Caco-2 (cell line): ENCODE measurements at regions not wholly inside any gene's neighbourhood (a gene's known extent, or its start where the extent isn't known, plus 50 kb on each side); places are given as distances from the start of the nearest gene placed in this dataset.

Experiments used
- BruUV-seq: library from RNA; stranded (reverse); fragments of 400-500 nt; replicated peaks from 2 replicates; lab custom pipeline; 2021; lab: Mats Ljungman, UMichigan
- CTCF ChIA-PET: fragments of 300-600 bp; sonication (Branson Sonifier 250); formaldehyde crosslinking; loops from one replicate; lab custom pipeline; 2022; ENCODE audit warnings: antibody characterized with exemption; lab: Charles Lee
- POLR2A ChIA-PET: fragments of 300-600 bp; sonication (Branson Sonifier 250); formaldehyde crosslinking; loops from one replicate; lab custom pipeline; 2022; ENCODE audit warnings: antibody characterized with exemption; lab: Charles Lee
- DNase-seq, 2 experiments: peaks; one replicate each; pipeline versions ENCODE4 v3.0.0 to v3.0.0-alpha.2; 2020 to 2022
- H3K27me3 ChIP-seq: replicated peaks from 2 replicates; pipeline ENCODE4 v1.6.0; 2011; ENCODE audit warnings: low read length; ENCODE audit not compliant: control insufficient read depth, insufficient read depth
- H3K36me3 ChIP-seq: 2 replicates; pipeline ENCODE4 v1.5.1; 2011; ENCODE audit warnings: low read length; ENCODE audit not compliant: control insufficient read depth, insufficient read depth
- H3K4me1 ChIP-seq: fragments of 250-450 bp; sonication (Bioruptor Pico); 2 replicates; pipeline ENCODE4 v1.5.1; 2020; ENCODE audit warnings: mild to moderate bottlenecking
- H3K4me3 ChIP-seq: 2 replicates; pipeline ENCODE4 v1.5.1; 2011; ENCODE audit warnings: low read depth, mild to moderate bottlenecking, control low read depth, low read length
- H3K9me3 ChIP-seq: fragments of 250-450 bp; sonication (Bioruptor Pico); 2 replicates; pipeline ENCODE4 v1.5.1; 2020; ENCODE audit warnings: mild to moderate bottlenecking, moderate library complexity
- H3K27ac Mint-ChIP-seq: one replicate; pipeline ENCODE4 v1.8.0; 2022; ENCODE audit warnings: mixed read lengths; ENCODE audit not compliant: unreplicated experiment
- H3K27me3 Mint-ChIP-seq: one replicate; pipeline ENCODE4 v1.8.0; 2022; ENCODE audit warnings: mixed read lengths; ENCODE audit not compliant: insufficient read depth, unreplicated experiment
- H3K36me3 Mint-ChIP-seq: one replicate; pipeline ENCODE4 v1.8.0; 2022; ENCODE audit warnings: mild to moderate bottlenecking, mixed read lengths; ENCODE audit not compliant: insufficient read depth, unreplicated experiment
- H3K4me1 Mint-ChIP-seq: one replicate; pipeline ENCODE4 v1.8.0; 2022; ENCODE audit warnings: low read depth, mixed read lengths; ENCODE audit not compliant: unreplicated experiment
- H3K4me3 Mint-ChIP-seq: one replicate; pipeline ENCODE4 v1.8.0; 2022; ENCODE audit warnings: mild to moderate bottlenecking, moderate library complexity, mixed read lengths; ENCODE audit not compliant: unreplicated experiment
- H3K9me3 Mint-ChIP-seq: one replicate; pipeline ENCODE4 v1.8.0; 2022; ENCODE audit warnings: mixed read lengths; ENCODE audit not compliant: unreplicated experiment
- intact Hi-C: fragments of 100-400 bp; cut with micrococcal nuclease; formaldehyde crosslinking; loops from one replicate; pipeline ENCODE4 v1.10.0; 2022; ENCODE audit not compliant: unreplicated experiment
- TF ChIP-seq, protein P1 (sequence below), 2 experiments: fragments of 200-600 bp in 1 of 2; IDR thresholded peaks; 1 replicate in 1 of 2; 2 replicates in 1 of 2; pipeline versions ENCODE4 v1.5.1 to v1.8.0; 2011 to 2022; ENCODE audit warnings: antibody characterized with exemption in 1 of 2, control low read depth in 1 of 2, inconsistent platforms in 1 of 2, low read depth in 1 of 2, low read length in 1 of 2, mild to moderate bottlenecking in 1 of 2, moderate library complexity in 1 of 2; ENCODE audit not compliant: insufficient read depth in 1 of 2, severe bottlenecking in 1 of 2, unreplicated experiment in 1 of 2

DNA sequence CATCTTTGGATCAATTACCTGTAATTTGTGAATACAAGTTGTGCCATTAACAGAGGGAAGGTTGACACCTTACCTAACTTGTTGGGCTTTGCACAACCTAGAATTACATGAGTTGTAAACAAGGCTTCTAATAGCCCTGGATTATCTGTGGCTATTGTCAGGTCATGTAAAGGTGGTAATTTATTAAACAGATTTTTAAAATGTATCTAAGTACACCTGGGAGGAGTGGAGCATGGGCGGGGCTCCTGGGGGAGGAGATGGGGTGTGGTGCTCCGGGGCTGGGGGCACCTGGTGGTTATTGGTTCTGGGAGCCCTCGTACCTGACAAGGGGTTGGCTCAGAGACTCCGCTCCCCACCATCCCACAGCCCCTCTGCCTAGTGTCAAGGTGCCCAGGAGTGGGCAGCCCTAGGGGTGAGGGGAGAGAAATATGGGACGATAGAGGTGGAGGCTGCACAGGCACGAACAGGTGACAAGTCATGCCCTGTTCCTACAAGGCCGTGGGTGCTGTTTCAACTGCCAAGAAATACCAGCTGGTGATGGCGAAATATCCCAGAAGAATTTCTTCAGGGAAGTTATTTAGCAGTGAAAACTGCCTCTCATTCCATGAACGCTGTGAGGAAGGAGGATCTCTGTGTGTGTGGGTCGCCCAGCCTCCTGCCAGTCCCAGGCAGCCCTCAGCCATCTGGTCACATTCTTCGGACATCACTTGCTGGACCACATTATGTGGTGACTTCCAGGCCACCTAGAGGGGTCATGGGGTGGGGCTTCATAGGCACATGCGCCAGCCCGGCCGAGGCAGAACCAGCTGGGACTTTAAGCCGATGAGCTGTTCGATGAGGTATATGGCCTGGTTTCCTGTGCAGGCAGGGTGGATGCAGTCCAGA is 55.5 kb upstream of the IRX3 start:
- DNase-seq = peak in 1 of 2 experiments; percentile 17
- TF ChIP-seq, protein P1, sequence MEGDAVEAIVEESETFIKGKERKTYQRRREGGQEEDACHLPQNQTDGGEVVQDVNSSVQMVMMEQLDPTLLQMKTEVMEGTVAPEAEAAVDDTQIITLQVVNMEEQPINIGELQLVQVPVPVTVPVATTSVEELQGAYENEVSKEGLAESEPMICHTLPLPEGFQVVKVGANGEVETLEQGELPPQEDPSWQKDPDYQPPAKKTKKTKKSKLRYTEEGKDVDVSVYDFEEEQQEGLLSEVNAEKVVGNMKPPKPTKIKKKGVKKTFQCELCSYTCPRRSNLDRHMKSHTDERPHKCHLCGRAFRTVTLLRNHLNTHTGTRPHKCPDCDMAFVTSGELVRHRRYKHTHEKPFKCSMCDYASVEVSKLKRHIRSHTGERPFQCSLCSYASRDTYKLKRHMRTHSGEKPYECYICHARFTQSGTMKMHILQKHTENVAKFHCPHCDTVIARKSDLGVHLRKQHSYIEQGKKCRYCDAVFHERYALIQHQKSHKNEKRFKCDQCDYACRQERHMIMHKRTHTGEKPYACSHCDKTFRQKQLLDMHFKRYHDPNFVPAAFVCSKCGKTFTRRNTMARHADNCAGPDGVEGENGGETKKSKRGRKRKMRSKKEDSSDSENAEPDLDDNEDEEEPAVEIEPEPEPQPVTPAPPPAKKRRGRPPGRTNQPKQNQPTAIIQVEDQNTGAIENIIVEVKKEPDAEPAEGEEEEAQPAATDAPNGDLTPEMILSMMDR (IDR thresholded peaks at IDR 0.05; ENCODE audit: insufficient read depth in 1 of 2, low read depth in 1 of 2, low read length in 1 of 2, severe bottlenecking in 1 of 2, unreplicated experiment in 1 of 2) = no peak
- Histone ChIP-seq H3K36me3 (no peaks in the 10 kb centered on the region), H3K9me3 (no peaks in the 10 kb centered on the region), H3K27me3 (no peaks in the 10 kb centered on the region), H3K4me3 (no peak overlapping the region), H3K4me1 (no peaks in the 10 kb centered on the region; the same call in 1 of the 2 replicates)
- Mint-ChIP-seq H3K4me3 (no peak overlapping the region), H3K27ac (no peak overlapping the region), H3K27me3 (no peaks in the 10 kb centered on the region), H3K36me3 (no peaks in the 10 kb centered on the region), H3K9me3 (peaks cover 13% of the 10 kb centered on the region), H3K4me1 (peaks cover 4% of the 10 kb centered on the region)
- intact Hi-C loops = no loop called here
- POLR2A ChIA-PET = interaction anchor here (0.6 kb wide), 1 partner anchor 87 kb away, joined by 3 read pairs; no protein-coding TSS in a partner anchor
- BruUV-seq = no TSS peak
- CTCF ChIA-PET = interaction anchor here (0.6 kb wide), 1 partner anchor 505 kb away, joined by 5 read pairs; no protein-coding TSS in a partner anchor

DNA sequence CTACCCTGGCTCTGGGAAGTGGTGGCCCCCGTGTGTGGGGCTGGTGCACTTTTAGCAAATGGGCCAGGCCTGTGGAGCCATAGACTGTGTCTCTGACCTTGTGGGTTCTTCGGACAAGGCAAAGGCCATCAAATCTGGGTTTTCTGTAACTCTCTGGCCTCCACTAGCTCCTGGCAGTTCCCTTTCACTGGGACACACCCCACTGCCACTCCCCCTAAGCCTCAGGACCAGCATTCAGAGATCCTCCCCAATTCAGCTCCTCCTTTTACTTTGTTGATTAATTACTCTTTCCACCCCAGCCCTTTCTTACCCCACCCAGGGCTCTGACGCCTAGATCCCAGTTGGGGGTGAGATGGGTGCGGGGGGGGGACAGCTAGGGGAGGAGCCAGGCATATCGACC is 53.9 kb upstream of the IRX3 start:
- no peaks in the 10 kb centered on the region for H3K4me1 Mint-ChIP-seq
- BruUV-seq = no TSS peak
- Histone ChIP-seq H3K36me3 (no peaks in the 10 kb centered on the region), H3K4me1 (no peaks in the 10 kb centered on the region; the same call in 1 of the 2 replicates), H3K27me3 (no peaks in the 10 kb centered on the region), H3K4me3 (no peak overlapping the region), H3K9me3 (no peaks in the 10 kb centered on the region)
- no peak overlapping the region for H3K27ac Mint-ChIP-seq
- no peak overlapping the region for H3K4me3 Mint-ChIP-seq
- TF ChIP-seq, protein P1 (IDR thresholded peaks at IDR 0.05; ENCODE audit: insufficient read depth in 1 of 2, low read depth in 1 of 2, low read length in 1 of 2, severe bottlenecking in 1 of 2, unreplicated experiment in 1 of 2) = no peak
- no peak for DNase-seq
- H3K27me3 Mint-ChIP-seq = no peaks in the 10 kb centered on the region
- peaks cover 8% of the 10 kb centered on the region for H3K9me3 Mint-ChIP-seq
- intact Hi-C loops = no loop called here
- no peaks in the 10 kb centered on the region for H3K36me3 Mint-ChIP-seq
- POLR2A ChIA-PET = no interaction called here
- CTCF ChIA-PET = no interaction called here

DNA sequence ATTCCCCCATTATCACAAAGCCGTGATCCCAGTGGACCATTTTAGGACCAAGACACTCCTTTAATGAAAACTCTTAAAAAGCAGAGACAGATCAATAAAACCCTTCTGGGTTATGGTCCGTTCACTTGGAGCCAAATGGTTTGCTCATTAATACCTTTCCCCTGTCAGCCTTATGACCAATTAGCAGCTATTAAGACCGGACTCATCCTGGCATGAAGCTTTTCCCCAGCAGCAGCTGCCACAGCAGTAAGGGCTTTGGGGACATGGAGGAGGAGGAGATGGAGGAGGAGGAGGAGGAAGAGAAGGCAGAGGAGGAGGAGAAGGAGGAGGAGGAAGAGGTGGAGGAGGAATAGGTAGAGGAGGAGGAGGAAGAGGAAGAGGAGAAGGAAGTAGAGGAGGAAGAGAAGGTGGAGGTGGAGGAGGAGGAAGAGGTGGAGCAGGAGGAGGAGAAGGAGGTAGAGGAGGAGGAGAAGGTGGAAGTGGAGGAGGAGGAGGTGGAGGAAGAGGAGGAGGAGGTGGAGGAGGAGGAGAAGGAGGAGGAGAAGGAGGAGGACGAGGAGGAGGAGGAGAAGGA is 50.1 kb upstream of the IRX3 start:
- H3K4me3 Mint-ChIP-seq = no peak overlapping the region
- DNase-seq = no peak
- no peaks in the 10 kb centered on the region for H3K36me3 ChIP-seq
- intact Hi-C loops = no loop called here
- H3K9me3 Mint-ChIP-seq = peaks cover 8% of the 10 kb centered on the region
- CTCF ChIA-PET = no interaction called here
- no peaks in the 10 kb centered on the region for H3K36me3 Mint-ChIP-seq
- H3K27me3 ChIP-seq = no peaks in the 10 kb centered on the region
- H3K9me3 ChIP-seq = no peaks in the 10 kb centered on the region
- no peaks in the 10 kb centered on the region for H3K4me1 ChIP-seq
- no peak overlapping the region for H3K27ac Mint-ChIP-seq
- BruUV-seq = no TSS peak
- TF ChIP-seq, protein P1 (IDR thresholded peaks at IDR 0.05; ENCODE audit: insufficient read depth in 1 of 2, low read depth in 1 of 2, low read length in 1 of 2, severe bottlenecking in 1 of 2, unreplicated experiment in 1 of 2) = no peak
- H3K4me3 ChIP-seq = no peak overlapping the region
- POLR2A ChIA-PET = no interaction called here
- no peaks in the 10 kb centered on the region for H3K4me1 Mint-ChIP-seq
- H3K27me3 Mint-ChIP-seq = no peaks in the 10 kb centered on the region
